Activated naive CD8-positive, alpha-beta T cell treated with anti-CD3 and anti-CD28 coated beads, Interleukin-2, amount 50 U/mL, for 24 hours (primary cell): ENCODE measurements at regions not wholly inside any gene's neighbourhood (a gene's known extent, or its start where the extent isn't known, plus 50 kb on each side); places are given as distances from the start of the nearest gene placed in this dataset.

Experiments used
- ATAC-seq: fragments of 150-1000 bp; cut with Tn5 transposase; one replicate; pipeline ENCODE4 v1.10.0; 2021
- DNase-seq: peaks from one replicate; pipeline ENCODE4 v3.0.0; 2021
- H3K27ac Mint-ChIP-seq: one replicate; pipeline ENCODE4 v1.8.0; 2021; ENCODE audit warnings: mild to moderate bottlenecking, mixed read lengths
- H3K27me3 Mint-ChIP-seq: one replicate; pipeline ENCODE4 v1.8.0; 2021; ENCODE audit warnings: mixed read lengths
- H3K36me3 Mint-ChIP-seq: one replicate; pipeline ENCODE4 v1.8.0; 2021; ENCODE audit warnings: low read depth, mixed read lengths
- H3K4me1 Mint-ChIP-seq: one replicate; pipeline ENCODE4 v1.8.0; 2021; ENCODE audit warnings: mixed read lengths
- H3K4me3 Mint-ChIP-seq: one replicate; pipeline ENCODE4 v1.8.0; 2021; ENCODE audit warnings: mild to moderate bottlenecking, moderate library complexity, mixed read lengths
- H3K9me3 Mint-ChIP-seq: one replicate; pipeline ENCODE4 v1.8.0; 2021; ENCODE audit warnings: mixed read lengths

DNA sequence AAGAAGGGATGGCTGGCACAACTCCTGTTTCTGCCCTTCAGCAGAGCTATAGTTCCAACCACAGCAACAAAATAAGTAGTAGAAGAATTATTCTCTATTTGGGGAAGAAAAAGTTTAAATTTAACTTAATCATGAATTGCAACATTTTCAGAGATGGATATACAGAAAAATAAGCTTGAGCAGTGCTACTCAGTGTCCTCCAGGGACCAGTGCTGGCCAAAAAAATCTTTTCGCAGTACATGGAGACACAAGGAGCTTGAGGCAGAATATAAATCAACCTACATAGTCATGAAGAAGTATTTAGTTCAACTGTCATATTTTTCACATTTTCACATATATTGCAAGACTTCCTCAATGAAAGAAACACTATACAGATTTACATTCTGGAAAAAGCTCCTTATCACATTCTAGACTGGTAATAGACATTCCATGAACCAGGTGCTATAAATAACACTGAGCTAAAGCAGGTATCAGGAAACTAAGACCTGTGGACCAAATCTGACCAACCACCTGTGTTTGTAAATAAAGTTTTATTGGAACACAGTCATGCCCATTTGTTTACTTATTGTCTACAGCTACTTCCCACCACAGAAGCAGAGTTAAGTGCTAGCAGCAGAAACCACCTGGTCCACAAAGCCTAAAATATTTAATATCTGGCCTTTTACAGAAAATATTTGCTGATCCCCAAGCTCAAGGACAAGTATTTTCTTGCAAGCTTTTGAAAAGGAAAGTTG, 101.9 kb downstream of the RGS21 start:
- Mint-ChIP-seq H3K9me3 (no peaks in the 10 kb centered on the region), H3K4me3 (no peak overlapping the region), H3K27ac (no peak overlapping the region), H3K36me3 (no peaks in the 10 kb centered on the region), H3K4me1 (no peaks in the 10 kb centered on the region), H3K27me3 (peaks cover 1% of the 10 kb centered on the region)
- ATAC-seq (no peak), DNase-seq (no peak)

DNA sequence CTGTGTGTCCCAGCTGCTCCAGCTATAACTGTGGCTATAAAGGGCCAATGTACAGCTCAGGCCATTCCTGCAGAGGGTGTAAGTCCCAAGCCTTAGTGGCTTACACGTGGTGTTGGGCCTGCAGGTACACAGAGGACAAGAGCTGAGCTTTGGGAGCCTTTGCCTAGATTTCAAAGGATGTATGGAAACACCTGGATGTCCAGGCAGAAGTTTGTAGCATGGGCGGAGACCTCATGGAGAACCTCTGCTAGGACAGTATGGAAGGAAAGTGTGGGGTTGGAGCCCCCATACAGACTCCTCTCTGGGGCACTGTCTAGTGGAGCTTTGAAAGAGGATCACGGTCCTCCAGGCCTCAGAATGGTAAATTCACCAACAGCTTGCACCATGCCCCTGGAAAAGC, 113.9 kb downstream of the RGS21 start:
- no peak for DNase-seq
- H3K4me3 Mint-ChIP-seq = no peak overlapping the region

GRCh38 chr1:192435704-192436103, 118.9 kb downstream of the RGS21 start:
- Mint-ChIP-seq H3K27ac (no peak overlapping the region), H3K4me1 (no peaks in the 10 kb centered on the region), H3K27me3 (peaks cover 4% of the 10 kb centered on the region), H3K9me3 (no peaks in the 10 kb centered on the region), H3K4me3 (no peak overlapping the region), H3K36me3 (no peaks in the 10 kb centered on the region)
- DNase-seq (no peak), ATAC-seq (no peak)

More for the DNA sequence above, 113.9 kb downstream of the RGS21 start:
- Mint-ChIP-seq H3K4me1 (no peaks in the 10 kb centered on the region), H3K27me3 (no peaks in the 10 kb centered on the region), H3K27ac (no peak overlapping the region), H3K36me3 (no peaks in the 10 kb centered on the region), H3K9me3 (peaks cover 6% of the 10 kb centered on the region)
- no peak for ATAC-seq

DNA sequence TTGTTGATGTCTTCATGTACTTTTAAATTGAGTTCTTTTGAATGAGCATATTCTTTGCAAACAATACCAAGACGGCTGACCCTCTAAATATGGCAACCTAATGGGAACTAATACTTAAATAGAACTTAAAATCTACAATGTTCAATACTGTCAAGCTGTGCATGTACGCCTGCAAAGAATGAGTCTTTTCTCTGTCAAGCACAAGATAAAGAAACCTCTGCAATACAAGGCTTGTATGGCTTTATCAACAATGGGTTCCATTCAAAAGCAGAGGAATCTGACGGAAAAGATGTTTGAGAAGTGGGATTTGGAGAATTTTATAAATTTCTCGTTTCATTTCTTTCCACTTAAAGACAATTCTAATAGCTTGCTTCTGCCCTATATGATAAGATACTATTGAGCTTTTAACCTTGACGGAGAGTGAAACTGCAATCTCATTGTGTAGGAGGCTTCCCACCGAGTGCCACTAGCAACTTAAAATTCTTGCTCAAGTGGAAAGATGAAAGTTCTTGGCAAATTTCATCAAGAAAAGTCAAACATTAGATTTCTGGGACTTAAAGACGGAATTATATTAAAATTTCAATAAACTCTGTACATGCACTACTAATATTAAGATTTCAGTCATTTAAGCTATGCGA, 119.8 kb downstream of the RGS21 start:
- H3K27me3 Mint-ChIP-seq = peaks cover 4% of the 10 kb centered on the region
- no peaks in the 10 kb centered on the region for H3K36me3 Mint-ChIP-seq
- no peak for DNase-seq
- no peaks in the 10 kb centered on the region for H3K9me3 Mint-ChIP-seq
- no peaks in the 10 kb centered on the region for H3K4me1 Mint-ChIP-seq
- H3K4me3 Mint-ChIP-seq = no peak overlapping the region
- no peak overlapping the region for H3K27ac Mint-ChIP-seq
- no peak for ATAC-seq

DNA sequence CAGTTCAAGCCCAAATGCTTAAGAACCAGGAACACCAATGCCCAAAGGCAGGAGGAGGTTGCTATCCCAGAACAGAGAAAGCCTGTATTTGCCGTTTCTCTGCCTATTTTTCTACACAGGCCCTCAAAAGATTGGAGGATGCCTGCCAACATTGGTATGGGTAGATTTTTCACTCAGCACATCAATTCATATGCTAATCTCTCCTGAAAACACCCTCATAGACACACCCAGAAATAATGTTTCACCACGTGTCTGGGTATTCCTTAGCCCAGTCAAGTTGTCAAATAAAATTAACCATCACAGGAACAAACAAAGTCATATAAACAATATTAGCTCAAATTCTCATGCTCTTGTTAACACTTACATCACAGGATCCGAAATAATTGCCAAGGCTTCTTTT, 121.9 kb downstream of the RGS21 start:
- ATAC-seq = no peak
- Mint-ChIP-seq H3K27ac (no peak overlapping the region), H3K4me3 (no peak overlapping the region), H3K36me3 (no peaks in the 10 kb centered on the region), H3K4me1 (no peaks in the 10 kb centered on the region), H3K27me3 (peaks cover 4% of the 10 kb centered on the region), H3K9me3 (no peaks in the 10 kb centered on the region)
- no peak for DNase-seq

DNA sequence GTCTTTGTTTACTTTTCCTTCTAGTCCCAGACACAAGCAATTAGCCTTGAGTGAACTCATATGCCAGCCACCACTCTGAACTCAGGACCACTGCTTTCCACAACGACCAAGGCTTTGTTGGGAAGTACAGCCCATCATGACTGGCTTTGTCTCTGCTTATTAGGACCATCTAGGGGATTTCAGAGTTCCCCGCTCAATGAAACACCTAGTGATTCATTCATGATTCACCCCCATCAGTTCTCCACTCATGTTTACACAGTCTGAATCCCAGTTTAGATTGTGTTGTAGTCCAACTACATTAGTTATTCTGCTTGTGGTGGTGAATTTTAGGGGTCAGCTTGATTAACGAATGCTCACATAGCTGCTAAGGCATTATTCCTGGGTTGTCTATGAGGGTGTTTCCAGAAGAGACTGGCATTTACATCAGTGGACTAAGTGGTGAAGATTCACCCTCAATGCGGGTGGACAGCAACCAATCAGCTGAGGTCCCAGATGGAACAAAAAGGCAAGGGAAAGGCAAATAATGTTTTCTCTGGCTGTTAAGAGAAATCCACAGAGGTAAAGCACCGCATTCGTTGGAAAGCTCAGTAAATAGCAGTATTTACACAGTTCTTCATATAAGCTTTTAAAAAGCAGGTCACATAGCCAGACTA, 122.7 kb downstream of the RGS21 start:
- H3K4me3 Mint-ChIP-seq = no peak overlapping the region
- no peaks in the 10 kb centered on the region for H3K36me3 Mint-ChIP-seq
- H3K27me3 Mint-ChIP-seq = peaks cover 4% of the 10 kb centered on the region
- no peak overlapping the region for H3K27ac Mint-ChIP-seq
- no peaks in the 10 kb centered on the region for H3K9me3 Mint-ChIP-seq
- peak; percentile 63 for ATAC-seq
- no peaks in the 10 kb centered on the region for H3K4me1 Mint-ChIP-seq
- DNase-seq = no peak

DNA sequence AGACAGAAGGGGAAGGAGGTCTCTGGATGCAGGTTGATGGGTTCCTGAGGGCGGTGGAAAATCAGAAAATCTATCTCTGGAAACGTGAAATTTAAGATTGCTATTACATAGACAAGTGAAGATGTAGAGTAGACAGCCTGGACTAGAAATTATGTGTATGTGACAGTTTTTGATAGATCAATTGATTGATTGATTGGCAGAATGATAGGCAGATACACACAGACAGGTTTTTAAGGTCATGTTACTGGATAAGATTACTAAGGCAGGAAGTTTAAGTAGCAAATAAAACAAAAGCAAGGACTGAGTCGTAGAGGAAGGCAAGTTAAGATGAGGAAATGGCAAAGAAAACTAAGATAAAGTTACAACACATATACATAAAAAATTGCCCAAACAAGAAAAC, 124.7 kb downstream of the RGS21 start:
- H3K27ac Mint-ChIP-seq = no peak overlapping the region
- no peak for ATAC-seq
- H3K9me3 Mint-ChIP-seq = no peaks in the 10 kb centered on the region
- DNase-seq = no peak
- no peaks in the 10 kb centered on the region for H3K36me3 Mint-ChIP-seq
- H3K4me1 Mint-ChIP-seq = no peaks in the 10 kb centered on the region
- no peak overlapping the region for H3K4me3 Mint-ChIP-seq
- H3K27me3 Mint-ChIP-seq = peaks cover 3% of the 10 kb centered on the region

DNA sequence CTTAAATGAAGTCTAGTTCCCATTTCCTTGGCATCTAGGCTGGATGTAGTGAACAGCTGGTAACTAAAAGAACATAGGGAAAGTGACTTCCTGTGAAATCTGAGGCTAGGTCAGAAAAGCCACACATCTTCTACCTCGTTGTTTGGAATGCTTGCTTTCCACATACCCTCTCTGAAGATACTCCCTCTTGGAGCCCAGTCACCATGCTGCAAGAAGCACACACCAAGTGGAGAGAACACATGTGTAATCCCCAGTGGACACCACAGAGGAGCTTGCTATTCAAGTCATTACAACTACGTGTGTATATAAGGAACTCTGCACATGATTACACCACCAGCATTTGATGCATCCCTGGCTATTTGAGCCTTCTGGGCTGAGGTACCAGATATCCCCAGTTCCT, 125.9 kb downstream of the RGS21 start:
- no peak for DNase-seq
- Mint-ChIP-seq H3K4me1 (no peaks in the 10 kb centered on the region), H3K9me3 (no peaks in the 10 kb centered on the region), H3K4me3 (no peak overlapping the region), H3K27me3 (peaks cover 8% of the 10 kb centered on the region), H3K27ac (no peak overlapping the region), H3K36me3 (no peaks in the 10 kb centered on the region)
- no peak for ATAC-seq

GRCh38 chr1:192443616-192444015, 126.8 kb downstream of the RGS21 start:
- no peak overlapping the region for H3K4me3 Mint-ChIP-seq
- H3K9me3 Mint-ChIP-seq = no peaks in the 10 kb centered on the region
- peaks cover 6% of the 10 kb centered on the region for H3K27me3 Mint-ChIP-seq
- H3K4me1 Mint-ChIP-seq = no peaks in the 10 kb centered on the region
- no peaks in the 10 kb centered on the region for H3K36me3 Mint-ChIP-seq
- no peak overlapping the region for H3K27ac Mint-ChIP-seq
- no peak for DNase-seq
- ATAC-seq = no peak

DNA sequence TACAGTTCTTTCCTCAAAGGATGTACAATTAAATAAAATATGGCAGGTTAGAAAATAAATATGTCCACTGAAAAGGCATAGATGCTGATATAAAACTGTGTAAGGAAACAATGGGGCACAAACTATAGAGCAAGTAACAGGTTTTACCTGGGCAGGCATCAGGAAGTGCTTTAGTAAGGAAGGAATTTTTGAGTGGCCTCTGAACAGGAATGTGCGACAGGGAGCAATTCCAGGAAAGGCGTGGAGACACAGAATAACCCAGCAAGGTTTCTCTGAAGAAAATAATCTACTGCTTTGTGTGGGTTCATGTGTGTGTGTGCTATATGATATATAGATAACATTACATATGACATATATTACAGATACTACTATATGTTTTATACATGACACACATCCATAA, 128.4 kb downstream of the RGS21 start:
- Mint-ChIP-seq H3K9me3 (no peaks in the 10 kb centered on the region), H3K4me3 (no peak overlapping the region), H3K27ac (no peak overlapping the region), H3K4me1 (no peaks in the 10 kb centered on the region), H3K36me3 (no peaks in the 10 kb centered on the region), H3K27me3 (peaks cover 8% of the 10 kb centered on the region)
- ATAC-seq (no peak), DNase-seq (no peak)

DNA sequence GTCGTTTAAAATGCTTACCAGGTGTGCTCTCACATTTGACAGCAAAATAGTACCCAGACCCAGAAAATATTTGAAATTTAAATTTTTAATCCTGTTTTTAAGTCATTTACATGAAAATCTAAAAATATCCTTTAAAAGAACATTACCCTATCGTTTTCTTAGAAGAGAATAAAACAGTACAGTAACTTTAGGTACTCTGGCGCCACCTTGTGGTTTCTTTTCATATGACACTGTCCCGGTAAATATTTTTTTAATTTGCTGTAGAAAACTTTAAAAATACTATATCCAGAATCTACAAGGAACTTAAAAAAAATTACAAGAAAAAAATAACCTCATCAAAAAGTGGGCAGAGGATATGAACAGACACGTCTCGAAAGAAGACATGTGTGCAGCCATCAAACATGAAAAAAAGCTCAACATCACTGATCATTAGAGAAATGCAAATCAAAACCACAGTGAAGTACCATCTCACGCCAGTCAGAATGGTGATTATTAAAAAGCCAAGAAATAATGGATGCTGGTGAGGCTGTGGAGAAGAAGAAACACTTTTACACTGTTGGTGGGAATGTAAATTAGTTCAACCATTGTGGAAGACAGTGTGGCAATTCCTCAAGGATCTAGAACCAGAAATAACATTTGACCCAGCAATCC, 129.2 kb downstream of the RGS21 start:
- no peak overlapping the region for H3K27ac Mint-ChIP-seq
- H3K4me1 Mint-ChIP-seq = no peaks in the 10 kb centered on the region
- ATAC-seq (no peak), DNase-seq (peak; percentile 55)
- H3K36me3 Mint-ChIP-seq = no peaks in the 10 kb centered on the region
- no peak overlapping the region for H3K4me3 Mint-ChIP-seq
- no peaks in the 10 kb centered on the region for H3K9me3 Mint-ChIP-seq
- H3K27me3 Mint-ChIP-seq = peaks cover 10% of the 10 kb centered on the region

- DNase-seq = no peak
- no peak for ATAC-seq
- Mint-ChIP-seq H3K9me3 (no peaks in the 10 kb centered on the region), H3K27ac (no peak overlapping the region), H3K36me3 (no peaks in the 10 kb centered on the region), H3K27me3 (peaks cover 10% of the 10 kb centered on the region), H3K4me3 (no peak overlapping the region), H3K4me1 (no peaks in the 10 kb centered on the region)
Observed at GRCh38 chr1:192448026-192448578, 127.5 kb upstream of the RGS1 start.

DNA sequence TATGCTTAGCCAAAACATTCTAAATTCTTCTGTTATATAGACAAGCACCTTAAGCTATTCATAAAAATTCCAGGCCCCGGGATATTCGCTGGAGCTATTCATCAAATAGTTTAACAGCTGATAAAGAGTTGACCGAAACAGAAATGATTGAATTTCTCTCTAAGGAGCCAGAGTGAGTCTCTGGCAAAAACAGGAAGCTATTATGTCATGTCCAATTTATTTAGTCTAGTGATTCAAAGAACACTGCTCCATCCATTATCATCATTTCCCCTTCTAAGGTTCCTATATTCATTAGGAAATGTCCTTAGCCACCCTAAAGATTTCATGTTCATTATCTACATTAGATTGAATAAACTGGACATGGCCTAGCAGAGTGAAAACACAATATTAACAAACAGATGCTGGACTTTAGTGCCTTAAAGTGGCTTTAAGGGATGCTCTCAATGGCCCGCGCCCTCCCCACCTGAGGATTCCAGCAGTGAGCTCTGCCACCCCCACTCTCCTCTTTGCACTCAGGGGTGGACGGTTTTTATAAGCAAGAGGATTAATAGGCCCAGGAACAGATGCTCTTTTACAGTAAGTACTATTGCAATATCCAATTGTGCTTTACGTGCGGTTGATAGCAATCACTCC, 122.1 kb upstream of the RGS1 start:
- Mint-ChIP-seq H3K9me3 (no peaks in the 10 kb centered on the region), H3K4me3 (no peak overlapping the region), H3K4me1 (no peaks in the 10 kb centered on the region), H3K27ac (no peak overlapping the region), H3K27me3 (peaks cover 19% of the 10 kb centered on the region), H3K36me3 (no peaks in the 10 kb centered on the region)
- DNase-seq (no peak), ATAC-seq (no peak)

DNA sequence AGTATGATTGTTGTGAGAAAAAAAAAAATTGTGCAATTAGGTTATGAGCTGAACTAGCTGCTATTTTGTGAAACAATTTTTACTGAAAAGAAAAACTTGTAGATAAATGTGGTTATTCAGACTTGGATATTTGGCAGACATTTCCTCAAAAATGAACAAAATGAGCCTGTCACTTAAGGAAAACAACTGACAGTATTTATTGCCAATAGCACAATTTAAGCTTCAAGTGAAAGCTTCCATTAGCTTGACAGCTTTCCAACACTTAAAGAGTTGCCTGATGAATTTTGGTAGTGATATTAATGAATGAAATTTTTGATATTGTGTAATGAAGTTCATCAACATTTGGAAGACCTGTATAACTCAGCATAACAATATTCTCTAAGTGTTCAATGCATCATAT, 116.1 kb upstream of the RGS1 start:
- Mint-ChIP-seq H3K36me3 (no peaks in the 10 kb centered on the region), H3K27me3 (peaks cover 22% of the 10 kb centered on the region), H3K9me3 (no peaks in the 10 kb centered on the region), H3K27ac (no peak overlapping the region), H3K4me1 (no peaks in the 10 kb centered on the region), H3K4me3 (no peak overlapping the region)
- no peak for DNase-seq
- no peak for ATAC-seq
